GM18511 (cell line): ENCODE measurements at regions not wholly inside any gene's neighbourhood (a gene's known extent, or its start where the extent isn't known, plus 50 kb on each side); places are given as distances from the start of the nearest gene placed in this dataset.
"Not testable (repeated sequence)": the region's sequence is repeated elsewhere in the genome, so short reads cannot be mapped to it uniquely, and the experiment has no call there.

Experiments used
- ATAC-seq: cut with Tn5 transposase; IDR thresholded peaks from one replicate; pipeline ENCODE4 v1.9.1; 2021; ENCODE audit warnings: mild to moderate bottlenecking, moderate library complexity; ENCODE audit not compliant: unreplicated experiment

- no peak for ATAC-seq
Measured at GRCh38 chr14:86943391-86944365, 1049.3 kb downstream of the GALC start.

- ATAC-seq: no peak
Measured at GRCh38 chr14:86942936-86943335, 1050.0 kb downstream of the GALC start.

GRCh38 chr14:86940106-86940505 is 1052.9 kb downstream of the GALC start:
- ATAC-seq: no peak

GRCh38 chr14:86938320-86938719 is 1054.7 kb downstream of the GALC start:
- no peak for ATAC-seq

GRCh38 chr14:86936556-86936955 is 1056.4 kb downstream of the GALC start:
- ATAC-seq: no peak

- ATAC-seq: no peak
Measured at GRCh38 chr14:86935241-86935885, 1057.6 kb downstream of the GALC start.

GRCh38 chr14:86933958-86934595 is 1058.9 kb downstream of the GALC start:
- no peak for ATAC-seq

- ATAC-seq: no peak
Measured at GRCh38 chr14:86933460-86933859, 1059.5 kb downstream of the GALC start.

GRCh38 chr14:86915406-86915805 is 1077.6 kb downstream of the GALC start:
- no peak for ATAC-seq

GRCh38 chr14:86912709-86913108 is 1080.3 kb downstream of the GALC start:
- no peak for ATAC-seq

- ATAC-seq: no peak
Measured at GRCh38 chr14:86911486-86911885, 1081.5 kb downstream of the GALC start.

GRCh38 chr14:86905386-86905926 is 1087.5 kb downstream of the GALC start:
- ATAC-seq: not testable (repeated sequence)

- ATAC-seq: no peak
Measured at GRCh38 chr14:86902176-86902950, 1090.6 kb downstream of the GALC start.

- no peak for ATAC-seq
Measured at GRCh38 chr14:86897704-86898513, 1095.1 kb downstream of the GALC start.

GRCh38 chr14:86897224-86897623 is 1095.8 kb downstream of the GALC start:
- no peak for ATAC-seq

- no peak for ATAC-seq
Measured at GRCh38 chr14:86896701-86897100, 1096.3 kb downstream of the GALC start.

GRCh38 chr14:86892152-86892956 is 1100.6 kb downstream of the GALC start:
- ATAC-seq: no peak

- ATAC-seq: no peak
Measured at GRCh38 chr14:86885280-86885679, 1107.7 kb downstream of the GALC start.

GRCh38 chr14:86884498-86884897 is 1108.5 kb downstream of the GALC start:
- ATAC-seq: no peak
